ENCODE measurements at regions not wholly inside any gene's neighbourhood (a gene's known extent, or its start where the extent isn't known, plus 50 kb on each side); places are given as distances from the start of the nearest gene placed in this dataset.

DNA sequence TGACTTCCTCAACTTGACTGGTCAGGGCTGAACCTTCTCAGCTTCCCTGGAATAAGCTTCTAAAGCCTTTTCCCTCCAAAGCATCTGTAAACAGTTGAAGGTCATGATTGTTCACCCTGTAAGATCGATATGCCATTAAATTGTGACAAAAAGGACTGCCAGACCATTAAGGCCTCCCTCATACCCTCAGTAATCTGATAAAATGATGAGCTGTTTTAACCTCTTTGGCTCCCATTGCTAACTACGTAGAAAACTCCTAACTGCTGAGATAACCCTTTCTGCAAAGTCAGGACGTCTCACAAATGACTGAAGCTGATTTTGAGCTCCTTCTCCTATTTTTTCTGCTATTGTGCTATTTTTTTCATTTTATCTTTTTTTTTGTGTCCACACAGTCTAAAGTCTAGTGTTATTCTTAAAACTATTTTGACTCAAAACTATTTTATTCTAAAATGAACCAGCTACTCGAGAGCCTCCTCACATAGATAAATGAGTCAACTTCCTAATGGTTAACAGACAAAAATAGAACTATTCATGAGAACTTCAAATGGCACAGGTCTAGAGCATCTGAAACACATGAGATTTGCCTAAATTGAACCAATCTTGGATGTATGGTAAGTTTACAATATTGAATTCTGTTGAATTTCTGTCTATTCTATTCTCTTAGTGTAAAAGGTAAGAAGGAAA is 395.6 kb upstream of the TLE4 start:
- no peak for DNase-seq
- Histone ChIP-seq H3K36me3 (replicated peaks) (no peaks in the 10 kb centered on the region), H3K27me3 (replicated peaks) (no peaks in the 10 kb centered on the region), H3K27ac (no peak overlapping the region), H3K4me3 (ENCODE audit: low read depth, low read length) (no peak overlapping the region)
- in situ Hi-C loops (cut with HindIII; ENCODE audit: low pct_ligation_motif_present, low sequenced_read_pairs), result no loop called here
- TF ChIP-seq CTCF (IDR thresholded peaks at IDR 0.05; ENCODE audit: low read depth, low read length, missing control alignments), result no peak

- no peak for DNase-seq
- in situ Hi-C loops (cut with HindIII; ENCODE audit: low pct_ligation_motif_present, low sequenced_read_pairs), result no loop called here
- Histone ChIP-seq H3K4me3 (ENCODE audit: low read depth, low read length) (no peak overlapping the region), H3K27me3 (replicated peaks) (no peaks in the 10 kb centered on the region), H3K27ac (no peak overlapping the region), H3K36me3 (replicated peaks) (no peaks in the 10 kb centered on the region)
- no peak for TF ChIP-seq CTCF (IDR thresholded peaks at IDR 0.05; ENCODE audit: low read depth, low read length, missing control alignments)
Observed at GRCh38 chr9:79184831-79185230, 386.9 kb upstream of the TLE4 start.

- in situ Hi-C loops (cut with HindIII; ENCODE audit: low pct_ligation_motif_present, low sequenced_read_pairs), result no loop called here
- Histone ChIP-seq H3K27ac (no peak overlapping the region), H3K4me3 (ENCODE audit: low read depth, low read length) (no peak overlapping the region), H3K27me3 (replicated peaks) (no peaks in the 10 kb centered on the region), H3K36me3 (replicated peaks) (no peaks in the 10 kb centered on the region)
- TF ChIP-seq CTCF (IDR thresholded peaks at IDR 0.05; ENCODE audit: low read depth, low read length, missing control alignments), result no peak
- no peak for DNase-seq
Observed at GRCh38 chr9:79185866-79186265, 385.9 kb upstream of the TLE4 start.

- peak; percentile 77 for DNase-seq
- no peak overlapping the region for H3K4me3 ChIP-seq (ENCODE audit: low read depth, low read length)
- in situ Hi-C loops (cut with HindIII; ENCODE audit: low pct_ligation_motif_present, low sequenced_read_pairs), result no loop called here
- H3K36me3 ChIP-seq (replicated peaks), result no peaks in the 10 kb centered on the region
- no peak for TF ChIP-seq CTCF (IDR thresholded peaks at IDR 0.05; ENCODE audit: low read depth, low read length, missing control alignments)
- peak overlapping the region; percentile 47 for H3K27ac ChIP-seq
- no peaks in the 10 kb centered on the region for H3K27me3 ChIP-seq (replicated peaks)
Observed at GRCh38 chr9:79189511-79189924, 382.2 kb upstream of the TLE4 start.

DNA sequence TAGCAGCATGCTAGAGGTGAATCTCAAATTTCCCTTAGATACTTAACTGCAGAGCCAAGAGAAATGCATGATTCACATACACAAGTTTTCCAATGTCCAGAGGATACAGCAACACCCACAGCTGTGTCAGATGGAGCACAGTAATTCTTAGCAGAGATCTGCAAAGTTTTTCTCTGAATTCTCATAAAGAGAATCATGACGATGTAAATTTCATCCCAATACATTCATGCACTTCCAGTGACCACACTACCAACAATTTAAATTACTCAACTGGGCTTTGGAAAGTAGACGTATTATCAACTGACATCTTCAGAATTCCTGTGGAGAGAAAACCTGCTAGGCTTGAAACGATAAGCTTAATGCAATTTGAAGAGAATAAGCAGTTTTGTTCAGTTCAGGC is 378.8 kb upstream of the TLE4 start:
- no peak overlapping the region for H3K4me3 ChIP-seq (ENCODE audit: low read depth, low read length)
- DNase-seq, result no peak
- in situ Hi-C loops (cut with HindIII; ENCODE audit: low pct_ligation_motif_present, low sequenced_read_pairs), result no loop called here
- no peak for TF ChIP-seq CTCF (IDR thresholded peaks at IDR 0.05; ENCODE audit: low read depth, low read length, missing control alignments)
- H3K27ac ChIP-seq, result no peak overlapping the region
- no peaks in the 10 kb centered on the region for H3K27me3 ChIP-seq (replicated peaks)
- H3K36me3 ChIP-seq (replicated peaks), result no peaks in the 10 kb centered on the region
